HepG2 (cell line): ENCODE measurements at regions not wholly inside any gene's neighbourhood (a gene's known extent, or its start where the extent isn't known, plus 50 kb on each side); places are given as distances from the start of the nearest gene placed in this dataset.
A peak's percentile ranks its signal among the peaks of the same experiment; 100 is the strongest.

Experiments used
- ATAC-seq: fragments of 200-7000 bp; cut with Tn5 transposase; 3 replicates; pipeline ENCODE4 v1.9.1; 2020; ENCODE audit warnings: mild to moderate bottlenecking, moderate library complexity
- BruUV-seq: library from RNA; stranded (reverse); fragments of 400-500 nt; replicated peaks from 2 replicates; lab custom pipeline; 2021; lab: Mats Ljungman, UMichigan
- CTCF ChIA-PET: fragments of 300-600 bp; formaldehyde crosslinking; extraction: SDS; loops from one replicate; lab custom pipeline; 2021; ENCODE audit warnings: low total read pairs, inconsistent platforms, low intra/inter-chr PET ratio; lab: Yijun Ruan, JAX
- POLR2A ChIA-PET: fragments of 350-600 bp; sonication (Branson Sonifier 250); formaldehyde crosslinking; loops from one replicate; lab custom pipeline; 2020; ENCODE audit warnings: antibody characterized with exemption, inconsistent platforms; lab: Yijun Ruan, JAX
- DNase-seq: peaks from one replicate; pipeline ENCODE4 v3.0.0-alpha.2; 2015; ENCODE audit warnings: low spot score
- FAIRE-seq: peaks from 3 replicates; lab custom pipeline; 2011; peaks lifted over from hg19 to GRCh38; lab: Jason Lieb, UNC
- H2AFZ ChIP-seq: one replicate; pipeline ENCODE4 v1.6.1; 2011; ENCODE audit warnings: low read length, inconsistent platforms
- H3K27ac ChIP-seq: fragments of 300-600 bp; 3 replicates; pipeline ENCODE4 v1.8.0; 2011; ENCODE audit warnings: mixed run types, mild to moderate bottlenecking, mixed read lengths, low read length, inconsistent platforms; ENCODE audit not compliant: insufficient read depth; ENCODE audit errors: extremely low read length
- H3K27me3 ChIP-seq, 2 experiments: fragments of 200-600 bp in 1 of 2; 2 replicates in 1 of 2; 3 replicates in 1 of 2; pipeline versions ENCODE4 v1.6.0 to v1.8.0; 2011; ENCODE audit warnings: low read length in 2 of 2, mild to moderate bottlenecking in 2 of 2, moderate library complexity in 2 of 2, inconsistent platforms in 1 of 2; ENCODE audit not compliant: insufficient read depth in 2 of 2, control insufficient read depth in 1 of 2
- H3K36me3 ChIP-seq, 2 experiments: fragments of 200-600 bp in 1 of 2; replicated peaks in 1 of 2; 2 replicates in 1 of 2; 3 replicates in 1 of 2; pipeline versions ENCODE4 v1.5.1 to v1.8.0; 2011; ENCODE audit warnings: low read length in 2 of 2, inconsistent platforms in 1 of 2; ENCODE audit not compliant: insufficient read depth in 2 of 2, control insufficient read depth in 1 of 2
- H3K4me1 ChIP-seq: 2 replicates; pipeline ENCODE4 v1.5.1; 2012; ENCODE audit warnings: low read length, inconsistent platforms; ENCODE audit not compliant: insufficient read depth
- H3K4me2 ChIP-seq: 2 replicates; pipeline ENCODE4 v1.6.0; 2011; ENCODE audit warnings: low read depth, low read length, inconsistent platforms
- H3K4me3 ChIP-seq, 3 experiments: fragments of 200-600 bp in 1 of 3; sonication (generic), shearing (Covaris generic) in 1 of 3; replicated peaks in 1 of 3; 2 replicates each; pipeline ENCODE4 v1.5.1; 2011 to 2016; ENCODE audit warnings: low read length in 3 of 3, inconsistent platforms in 2 of 3, low read depth in 2 of 3, mild to moderate bottlenecking in 2 of 3, control low read depth in 1 of 3, mixed read lengths in 1 of 3; ENCODE audit not compliant: insufficient read depth in 1 of 3
- H3K79me2 ChIP-seq: one replicate; pipeline ENCODE4 v1.6.1; 2011; ENCODE audit warnings: low read length, inconsistent platforms; ENCODE audit not compliant: insufficient read depth
- H3K9ac ChIP-seq: 2 replicates; pipeline ENCODE4 v1.6.0; 2011; ENCODE audit warnings: mild to moderate bottlenecking, low read depth, low read length, inconsistent platforms; ENCODE audit not compliant: insufficient read depth
- H3K9me3 ChIP-seq: 2 replicates; pipeline ENCODE4 v1.5.1; 2012; ENCODE audit warnings: mild to moderate bottlenecking, low read length
- H4K20me1 ChIP-seq: 2 replicates; pipeline ENCODE4 v1.6.0; 2011; ENCODE audit warnings: inconsistent platforms, mild to moderate bottlenecking, low read length, moderate library complexity; ENCODE audit not compliant: insufficient read depth
- CBX5 ChIP-seq: sonication (generic); formaldehyde crosslinking; IDR thresholded peaks from 2 replicates; pipeline ENCODE4 v1.4.0; 2020; ENCODE audit warnings: missing genetic modification reagents, borderline replicate concordance
- IKZF1 ChIP-seq: fragments of 450-650 bp; IDR thresholded peaks from 2 replicates; pipeline ENCODE4 v1.7.1; 2016
- KDM5A ChIP-seq: fragments of 200-600 bp; sonication (generic); IDR thresholded peaks from 2 replicates; pipeline ENCODE4 v1.7.0; 2018; ENCODE audit warnings: antibody characterized with exemption, mild to moderate bottlenecking, low read length, borderline replicate concordance
- NR2F1 ChIP-seq, 2 experiments: fragments of 450-650 bp in 1 of 2; formaldehyde crosslinking in 1 of 2; IDR thresholded peaks; 2 replicates each; pipeline versions ENCODE4 v1.5.0 to v1.6.1; 2016 to 2020; ENCODE audit warnings: mild to moderate bottlenecking in 1 of 2, missing compliant biosample characterization in 1 of 2, missing genetic modification reagents in 1 of 2, moderate library complexity in 1 of 2
- PREB ChIP-seq: sonication (generic); formaldehyde crosslinking; IDR thresholded peaks from 2 replicates; pipeline ENCODE4 v1.4.0; 2020; ENCODE audit warnings: missing genetic modification reagents
- REST ChIP-seq, 2 experiments: IDR thresholded peaks; 2 replicates each; pipeline ENCODE4 v1.6.1; 2011 to 2012; ENCODE audit warnings: low read length in 2 of 2, borderline replicate concordance in 1 of 2, low read depth in 1 of 2, mild to moderate bottlenecking in 1 of 2, moderate library complexity in 1 of 2
- SCMH1 ChIP-seq: sonication (generic); formaldehyde crosslinking; IDR thresholded peaks from 2 replicates; pipeline ENCODE4 v1.9.0; 2021; ENCODE audit warnings: missing genetic modification reagents, mild to moderate bottlenecking, borderline replicate concordance
- ZNF512B ChIP-seq: sonication (generic); formaldehyde crosslinking; IDR thresholded peaks from 2 replicates; pipeline ENCODE4 v1.5.1; 2020; ENCODE audit warnings: missing genetic modification reagents, mild to moderate bottlenecking, borderline replicate concordance
- ZNF556 ChIP-seq: sonication (generic); formaldehyde crosslinking; IDR thresholded peaks from 2 replicates; pipeline ENCODE4 v1.4.0; 2020; ENCODE audit warnings: mild to moderate bottlenecking, missing genetic modification reagents, borderline replicate concordance
- ZNF572 ChIP-seq: sonication (generic); formaldehyde crosslinking; IDR thresholded peaks from 2 replicates; pipeline ENCODE4 v1.5.1; 2020; ENCODE audit warnings: mild to moderate bottlenecking, missing genetic modification reagents
- ZNF629 ChIP-seq: sonication (generic); formaldehyde crosslinking; conservative IDR thresholded peaks from 2 replicates; pipeline ENCODE4 v1.5.0; 2020; ENCODE audit warnings: missing genetic modification reagents
- WGBS: methylation state at CpG from one replicate; pipeline ENCODE4 v1.1.6; 2017; ENCODE audit warnings: low lambda C conversion rate; 5-methylcytosine and 5-hydroxymethylcytosine counted together
- in situ Hi-C: cut with HindIII; loops from 2 replicates; pipeline ENCODE4 v1.10.0; 2017; ENCODE audit warnings: low pct_unique_long_range_greater_than_20kb; ENCODE audit not compliant: extremely low pct_ligation_motif_present
- intact Hi-C: fragments of 100-400 bp; cut with micrococcal nuclease; formaldehyde crosslinking; loops from one replicate; pipeline ENCODE4 v1.10.0; 2022; ENCODE audit not compliant: unreplicated experiment

- TF ChIP-seq REST (IDR thresholded peaks at IDR 0.05; ENCODE audit: borderline replicate concordance in 1 of 2, low read depth in 1 of 2, low read length in 2 of 2): no peak
- no peak for TF ChIP-seq PREB (CRISPR knock-in tag)
- TF ChIP-seq SCMH1 (CRISPR knock-in tag): no peak
- TF ChIP-seq NR2F1 (CRISPR knock-in tag; IDR thresholded peaks at IDR 0.05): no peak
- TF ChIP-seq KDM5A: no peak
- TF ChIP-seq IKZF1: no peak
These were observed 206.5 kb upstream of the ZMIZ1 start (continued) for GRCh38 chr10:78862328-78862640.

GRCh38 chr10:78863140-78863905, 205.4 kb upstream of the ZMIZ1 start:
- H4K20me1 ChIP-seq: no peaks in the 10 kb centered on the region
- FAIRE-seq: no peak
- POLR2A ChIA-PET: no interaction called here
- no peak for ATAC-seq
- no peak overlapping the region for H3K27ac ChIP-seq
- CTCF ChIA-PET: no interaction called here
- in situ Hi-C loops: no loop called here
- no peaks in the 10 kb centered on the region for H3K79me2 ChIP-seq
- BruUV-seq: no TSS peak
- intact Hi-C loops: no loop called here
- peaks cover 13% of the 10 kb centered on the region for H3K4me1 ChIP-seq
- H3K9ac ChIP-seq: no peak overlapping the region
- H3K27me3 ChIP-seq: peaks cover 5 to 36% of the 10 kb centered on the region in 2 experiments; a peak in 4 of 5 replicates
- no peak overlapping the region for H2AFZ ChIP-seq
- no peaks in the 10 kb centered on the region for H3K36me3 ChIP-seq
- H3K4me3 ChIP-seq: no peak overlapping the region
- H3K4me2 ChIP-seq: no peak overlapping the region
- no peaks in the 10 kb centered on the region for H3K9me3 ChIP-seq
- TF ChIP-seq ZNF572 (CRISPR knock-in tag) (no peak), ZNF629 (CRISPR knock-in tag) (peak; percentile 49), ZNF556 (no peak), CBX5 (no peak), ZNF512B (CRISPR knock-in tag) (no peak)
- 67% methylated on average over 8 of the region's 9 CpGs for WGBS
- DNase-seq: no peak
